ENCODE measurements at regions not wholly inside any gene's neighbourhood (a gene's known extent, or its start where the extent isn't known, plus 50 kb on each side); places are given as distances from the start of the nearest gene placed in this dataset.

GRCh38 chr4:128566693-128567092 is 242.8 kb upstream of the JADE1 start:
- Histone ChIP-seq H3K4me3 (ENCODE audit: low read depth, low read length, poor library complexity, severe bottlenecking) (no peak overlapping the region), H3K4me2 (ENCODE audit: low read length) (no peak overlapping the region)

GRCh38 chr4:128565565-128566186 is 243.8 kb upstream of the JADE1 start:
- Histone ChIP-seq H2AFZ (ENCODE audit: low read length) (no peak overlapping the region), H3K9me2 (ENCODE audit: low read depth, low read length) (no peaks in the 10 kb centered on the region)
- TF ChIP-seq CTCF (IDR thresholded peaks at IDR 0.05; ENCODE audit: low read length) (peak; percentile 47), EZH2 (IDR thresholded peaks at IDR 0.05; ENCODE audit: borderline replicate concordance, low read length) (no peak)

More at GRCh38 chr4:128566693-128567092, 242.8 kb upstream of the JADE1 start:
- H3K9me3 ChIP-seq (ENCODE audit: low read length) = no peaks in the 10 kb centered on the region
- H3F3A ChIP-seq (ENCODE audit: insufficient read depth, low read length) = no peaks in the 10 kb centered on the region
- H3K9ac ChIP-seq (ENCODE audit: low read length) = no peak overlapping the region
- no peaks in the 10 kb centered on the region for H4K20me1 ChIP-seq (ENCODE audit: insufficient read depth, low read length)
- H3K79me2 ChIP-seq (ENCODE audit: insufficient read depth, low read length) = no peaks in the 10 kb centered on the region
- TF ChIP-seq EZH2 (IDR thresholded peaks at IDR 0.05; ENCODE audit: borderline replicate concordance, low read length) (no peak), CTCF (IDR thresholded peaks at IDR 0.05; ENCODE audit: low read length) (no peak)
- H3K9me2 ChIP-seq (ENCODE audit: low read depth, low read length) = no peaks in the 10 kb centered on the region
- H3K4me1 ChIP-seq (ENCODE audit: insufficient read depth, low read length, severe bottlenecking) = no peaks in the 10 kb centered on the region
- no peaks in the 10 kb centered on the region; the same call in 1 of the 2 replicates for H3K27me3 ChIP-seq (ENCODE audit: insufficient read depth, low read length)
- H2AFZ ChIP-seq (ENCODE audit: low read length) = no peak overlapping the region
- H3K36me3 ChIP-seq (ENCODE audit: insufficient read depth, low read length) = no peaks in the 10 kb centered on the region
- H3K27ac ChIP-seq (ENCODE audit: low read depth, low read length, poor library complexity, severe bottlenecking) = no peak overlapping the region

GRCh38 chr4:128565054-128565453 is 244.4 kb upstream of the JADE1 start:
- no peak overlapping the region for H3K4me2 ChIP-seq (ENCODE audit: low read length)
- H3K36me3 ChIP-seq (ENCODE audit: insufficient read depth, low read length) = no peaks in the 10 kb centered on the region
- no peak for TF ChIP-seq EZH2 (IDR thresholded peaks at IDR 0.05; ENCODE audit: borderline replicate concordance, low read length)
- TF ChIP-seq CTCF (IDR thresholded peaks at IDR 0.05; ENCODE audit: low read length) = no peak
- H3K9me3 ChIP-seq (ENCODE audit: low read length) = no peaks in the 10 kb centered on the region
- no peak overlapping the region for H2AFZ ChIP-seq (ENCODE audit: low read length)
- H3K9me2 ChIP-seq (ENCODE audit: low read depth, low read length) = no peaks in the 10 kb centered on the region
- no peak overlapping the region for H3K27ac ChIP-seq (ENCODE audit: low read depth, low read length, poor library complexity, severe bottlenecking)
- H3F3A ChIP-seq (ENCODE audit: insufficient read depth, low read length) = no peaks in the 10 kb centered on the region
- H3K4me3 ChIP-seq (ENCODE audit: low read depth, low read length, poor library complexity, severe bottlenecking) = no peak overlapping the region
- H3K27me3 ChIP-seq (ENCODE audit: insufficient read depth, low read length) = no peaks in the 10 kb centered on the region; the same call in 1 of the 2 replicates
- no peaks in the 10 kb centered on the region for H3K4me1 ChIP-seq (ENCODE audit: insufficient read depth, low read length, severe bottlenecking)
- H4K20me1 ChIP-seq (ENCODE audit: insufficient read depth, low read length) = no peaks in the 10 kb centered on the region
- no peaks in the 10 kb centered on the region for H3K79me2 ChIP-seq (ENCODE audit: insufficient read depth, low read length)
- H3K9ac ChIP-seq (ENCODE audit: low read length) = no peak overlapping the region

More at GRCh38 chr4:128565565-128566186, 243.8 kb upstream of the JADE1 start:
- no peak overlapping the region for H3K27ac ChIP-seq (ENCODE audit: low read depth, low read length, poor library complexity, severe bottlenecking)
- H3K4me3 ChIP-seq (ENCODE audit: low read depth, low read length, poor library complexity, severe bottlenecking) = no peak overlapping the region
- no peaks in the 10 kb centered on the region for H3F3A ChIP-seq (ENCODE audit: insufficient read depth, low read length)
- no peaks in the 10 kb centered on the region; the same call in 1 of the 2 replicates for H3K27me3 ChIP-seq (ENCODE audit: insufficient read depth, low read length)
- H4K20me1 ChIP-seq (ENCODE audit: insufficient read depth, low read length) = no peaks in the 10 kb centered on the region
- no peak overlapping the region for H3K4me2 ChIP-seq (ENCODE audit: low read length)
- H3K9ac ChIP-seq (ENCODE audit: low read length) = no peak overlapping the region
- no peaks in the 10 kb centered on the region for H3K9me3 ChIP-seq (ENCODE audit: low read length)
- no peaks in the 10 kb centered on the region for H3K36me3 ChIP-seq (ENCODE audit: insufficient read depth, low read length)
- no peaks in the 10 kb centered on the region for H3K79me2 ChIP-seq (ENCODE audit: insufficient read depth, low read length)
- no peaks in the 10 kb centered on the region for H3K4me1 ChIP-seq (ENCODE audit: insufficient read depth, low read length, severe bottlenecking)
